ENCODE measurements at regions not wholly inside any gene's neighbourhood (a gene's known extent, or its start where the extent isn't known, plus 50 kb on each side); places are given as distances from the start of the nearest gene placed in this dataset.

GRCh38 chr15:35850284-35850683, 304.3 kb upstream of the DPH6 start:
- H3K27ac ChIP-seq (ENCODE audit: extremely low read depth, low read depth, low read length), result no peak overlapping the region
- H3K9me3 ChIP-seq (ENCODE audit: control insufficient read depth, insufficient read depth, low read depth, low read length), result no peaks in the 10 kb centered on the region
- no peaks in the 10 kb centered on the region for H3K36me3 ChIP-seq (ENCODE audit: control insufficient read depth in 2 of 2, insufficient read depth in 1 of 2, low read length in 2 of 2)
- POLR2A ChIA-PET, result no interaction called here
- H3K4me3 ChIP-seq (ENCODE audit: low read depth, low read length), result no peak overlapping the region
- no peak for TF ChIP-seq ZNF629 (tag by site-specific recombination; IDR thresholded peaks at IDR 0.05)
- no peak for TF ChIP-seq ZNF148 (tag by site-specific recombination; IDR thresholded peaks at IDR 0.05; ENCODE audit: borderline replicate concordance)
- H3K4me1 ChIP-seq (ENCODE audit: control insufficient read depth, insufficient read depth, low read length), result no peaks in the 10 kb centered on the region
- CTCF ChIA-PET, result no interaction called here

DNA sequence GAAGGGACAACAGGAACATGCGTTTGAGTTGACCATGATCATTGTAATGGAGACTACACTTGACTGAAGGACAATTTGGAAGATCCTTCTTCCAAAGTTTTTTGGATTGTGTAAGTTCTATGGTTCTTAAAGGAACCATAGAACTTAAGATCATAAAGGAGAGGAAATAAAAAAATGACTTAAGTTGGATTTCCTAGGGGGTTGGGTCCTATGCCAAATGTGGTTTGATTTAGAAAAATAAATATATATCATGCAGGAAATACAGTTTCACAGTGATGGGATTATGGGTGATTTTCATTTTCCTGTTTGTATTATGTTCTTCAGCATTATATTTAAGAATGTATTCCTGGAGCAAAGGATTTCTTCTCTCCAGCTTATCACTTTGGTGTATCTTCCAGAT, 305.5 kb upstream of the DPH6 start:
- POLR2A ChIA-PET, result no interaction called here
- Histone ChIP-seq H3K4me3 (ENCODE audit: low read depth, low read length) (no peak overlapping the region), H3K4me1 (ENCODE audit: control insufficient read depth, insufficient read depth, low read length) (no peaks in the 10 kb centered on the region), H3K36me3 (ENCODE audit: control insufficient read depth in 2 of 2, insufficient read depth in 1 of 2, low read length in 2 of 2) (no peaks in the 10 kb centered on the region), H3K9me3 (ENCODE audit: control insufficient read depth, insufficient read depth, low read depth, low read length) (no peaks in the 10 kb centered on the region), H3K27ac (ENCODE audit: extremely low read depth, low read depth, low read length) (no peak overlapping the region)
- no peak for TF ChIP-seq ZNF132 (tag by site-specific recombination; IDR thresholded peaks at IDR 0.05; ENCODE audit: borderline replicate concordance)
- no peak for TF ChIP-seq ZNF2 (tag by site-specific recombination; IDR thresholded peaks at IDR 0.05)
- no peak for TF ChIP-seq GLI4 (tag by site-specific recombination; IDR thresholded peaks at IDR 0.05)
- TF ChIP-seq ZNF529 (tag by site-specific recombination; IDR thresholded peaks at IDR 0.05; ENCODE audit: insufficient replicate concordance), result no peak
- TF ChIP-seq ZSCAN16 (tag by site-specific recombination; IDR thresholded peaks at IDR 0.05), result no peak
- TF ChIP-seq, protein P1, sequence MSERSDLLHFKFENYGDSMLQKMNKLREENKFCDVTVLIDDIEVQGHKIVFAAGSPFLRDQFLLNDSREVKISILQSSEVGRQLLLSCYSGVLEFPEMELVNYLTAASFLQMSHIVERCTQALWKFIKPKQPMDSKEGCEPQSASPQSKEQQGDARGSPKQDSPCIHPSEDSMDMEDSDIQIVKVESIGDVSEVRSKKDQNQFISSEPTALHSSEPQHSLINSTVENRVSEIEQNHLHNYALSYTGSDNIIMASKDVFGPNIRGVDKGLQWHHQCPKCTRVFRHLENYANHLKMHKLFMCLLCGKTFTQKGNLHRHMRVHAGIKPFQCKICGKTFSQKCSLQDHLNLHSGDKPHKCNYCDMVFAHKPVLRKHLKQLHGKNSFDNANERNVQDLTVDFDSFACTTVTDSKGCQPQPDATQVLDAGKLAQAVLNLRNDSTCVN (tag by site-specific recombination; optimal IDR thresholded peaks at IDR 0.05), result no peak
- TF ChIP-seq IKZF3 (tag by site-specific recombination; IDR thresholded peaks at IDR 0.05), result no peak
- no peak for TF ChIP-seq ZBTB49 (tag by site-specific recombination; IDR thresholded peaks at IDR 0.05; ENCODE audit: low read depth)
- TF ChIP-seq SP3 (tag by site-specific recombination; IDR thresholded peaks at IDR 0.05), result no peak
- TF ChIP-seq SCRT2 (tag by site-specific recombination; IDR thresholded peaks at IDR 0.05), result no peak
- TF ChIP-seq ZNF585B (tag by site-specific recombination; IDR thresholded peaks at IDR 0.05), result no peak
- no peak for TF ChIP-seq ZNF530 (tag by site-specific recombination; IDR thresholded peaks at IDR 0.05; ENCODE audit: low read depth)
- TF ChIP-seq ZNF548 (tag by site-specific recombination; IDR thresholded peaks at IDR 0.05), result no peak
- no peak for TF ChIP-seq PRDM10 (tag by site-specific recombination; IDR thresholded peaks at IDR 0.05)
- no peak for TF ChIP-seq ZNF416 (tag by site-specific recombination; IDR thresholded peaks at IDR 0.05)
- no peak for TF ChIP-seq ZSCAN30 (tag by site-specific recombination; IDR thresholded peaks at IDR 0.05)
- CTCF ChIA-PET, result no interaction called here

All from HEK293 (cell line).